Activated CD8-positive, alpha-beta T cell treated with anti-CD3 and anti-CD28 coated beads for 36 hours (primary cell): ENCODE measurements at regions not wholly inside any gene's neighbourhood (a gene's known extent, or its start where the extent isn't known, plus 50 kb on each side); places are given as distances from the start of the nearest gene placed in this dataset.

Experiments used
- ATAC-seq: fragments of 200-7000 bp; cut with Tn5 transposase; one replicate; pipeline ENCODE4 v1.10.0; 2021; ENCODE audit warnings: mild to moderate bottlenecking, moderate library complexity
- CTCF ChIA-PET: fragments of 350-600 bp; sonication (Branson Sonifier 250); formaldehyde crosslinking; loops from one replicate; lab custom pipeline; 2021; ENCODE audit warnings: antibody characterized with exemption; lab: Charles Lee
- POLR2A ChIA-PET: fragments of 350-600 bp; sonication (Branson Sonifier 250); formaldehyde crosslinking; loops from one replicate; lab custom pipeline; 2021; ENCODE audit warnings: antibody characterized with exemption; lab: Charles Lee
- DNase-seq: peaks from one replicate; pipeline ENCODE4 v3.0.0-alpha.2; 2020
- H3K27ac Mint-ChIP-seq: one replicate; pipeline ENCODE4 v1.8.0; 2021; ENCODE audit warnings: mild to moderate bottlenecking, mixed read lengths
- H3K27me3 Mint-ChIP-seq: one replicate; pipeline ENCODE4 v1.8.0; 2021; ENCODE audit warnings: mixed read lengths
- H3K36me3 Mint-ChIP-seq: one replicate; pipeline ENCODE4 v1.8.0; 2021; ENCODE audit warnings: low read depth, mixed read lengths
- H3K4me1 Mint-ChIP-seq: one replicate; pipeline ENCODE4 v1.8.0; 2021; ENCODE audit warnings: low read depth, mixed read lengths
- H3K4me3 Mint-ChIP-seq: one replicate; pipeline ENCODE4 v1.8.0; 2021; ENCODE audit warnings: mild to moderate bottlenecking, moderate library complexity, mixed read lengths
- H3K9me3 Mint-ChIP-seq: one replicate; pipeline ENCODE4 v1.8.0; 2021; ENCODE audit warnings: mixed read lengths
- intact Hi-C: fragments of 100-400 bp; cut with micrococcal nuclease; formaldehyde crosslinking; loops from one replicate; pipeline ENCODE4 v1.10.0; 2022
- TF ChIP-seq, protein P1 (sequence below): fragments of 200-600 bp; IDR thresholded peaks from one replicate; pipeline ENCODE4 v1.8.0; 2022; ENCODE audit warnings: antibody characterized with exemption, mild to moderate bottlenecking

DNA sequence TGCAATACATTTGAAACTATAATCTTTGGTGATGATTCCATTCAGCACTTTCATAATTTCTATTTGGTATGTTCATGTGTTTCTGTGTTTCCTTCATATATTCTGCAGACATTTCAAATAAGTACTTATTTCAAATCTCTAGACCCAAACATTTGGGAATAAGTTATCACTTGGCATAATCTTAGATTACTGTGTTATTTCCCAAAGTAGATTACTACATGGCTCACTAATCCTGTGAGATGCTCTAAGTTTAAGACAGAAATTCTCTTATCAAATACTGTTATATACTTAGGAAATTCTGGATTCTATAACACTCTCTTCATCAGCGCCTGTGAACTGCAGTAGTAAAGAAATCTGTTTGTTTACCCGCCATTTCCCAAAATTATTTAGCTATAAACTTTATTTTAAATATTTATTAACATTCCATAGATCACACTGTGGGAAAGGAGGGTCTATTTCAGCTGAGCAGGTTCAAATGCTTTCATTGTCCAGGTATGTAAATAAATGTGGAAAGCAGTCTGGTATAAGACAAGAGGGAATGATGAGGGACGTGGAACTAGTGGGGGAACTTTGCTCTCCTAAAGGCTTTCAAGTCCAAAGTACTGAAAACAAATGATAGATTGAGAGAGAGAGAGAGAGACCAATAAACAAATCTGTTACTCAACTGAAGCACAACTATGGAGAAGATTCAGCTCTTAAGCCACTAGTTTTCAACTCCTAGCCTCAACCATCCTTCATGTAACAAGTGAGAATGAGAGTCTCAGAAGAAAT is 61.8 kb upstream of the TOM1L1 start:
- no peak overlapping the region for H3K4me3 Mint-ChIP-seq
- TF ChIP-seq, protein P1, sequence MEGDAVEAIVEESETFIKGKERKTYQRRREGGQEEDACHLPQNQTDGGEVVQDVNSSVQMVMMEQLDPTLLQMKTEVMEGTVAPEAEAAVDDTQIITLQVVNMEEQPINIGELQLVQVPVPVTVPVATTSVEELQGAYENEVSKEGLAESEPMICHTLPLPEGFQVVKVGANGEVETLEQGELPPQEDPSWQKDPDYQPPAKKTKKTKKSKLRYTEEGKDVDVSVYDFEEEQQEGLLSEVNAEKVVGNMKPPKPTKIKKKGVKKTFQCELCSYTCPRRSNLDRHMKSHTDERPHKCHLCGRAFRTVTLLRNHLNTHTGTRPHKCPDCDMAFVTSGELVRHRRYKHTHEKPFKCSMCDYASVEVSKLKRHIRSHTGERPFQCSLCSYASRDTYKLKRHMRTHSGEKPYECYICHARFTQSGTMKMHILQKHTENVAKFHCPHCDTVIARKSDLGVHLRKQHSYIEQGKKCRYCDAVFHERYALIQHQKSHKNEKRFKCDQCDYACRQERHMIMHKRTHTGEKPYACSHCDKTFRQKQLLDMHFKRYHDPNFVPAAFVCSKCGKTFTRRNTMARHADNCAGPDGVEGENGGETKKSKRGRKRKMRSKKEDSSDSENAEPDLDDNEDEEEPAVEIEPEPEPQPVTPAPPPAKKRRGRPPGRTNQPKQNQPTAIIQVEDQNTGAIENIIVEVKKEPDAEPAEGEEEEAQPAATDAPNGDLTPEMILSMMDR: no peak
- H3K27me3 Mint-ChIP-seq: no peaks in the 10 kb centered on the region
- intact Hi-C loops: no loop called here
- H3K36me3 Mint-ChIP-seq: no peaks in the 10 kb centered on the region
- ChIA-PET POLR2A (no interaction called here), CTCF (no interaction called here)
- H3K9me3 Mint-ChIP-seq: peaks cover 2% of the 10 kb centered on the region
- H3K4me1 Mint-ChIP-seq: no peaks in the 10 kb centered on the region
- DNase-seq (no peak), ATAC-seq (no peak)
- H3K27ac Mint-ChIP-seq: no peak overlapping the region

DNA sequence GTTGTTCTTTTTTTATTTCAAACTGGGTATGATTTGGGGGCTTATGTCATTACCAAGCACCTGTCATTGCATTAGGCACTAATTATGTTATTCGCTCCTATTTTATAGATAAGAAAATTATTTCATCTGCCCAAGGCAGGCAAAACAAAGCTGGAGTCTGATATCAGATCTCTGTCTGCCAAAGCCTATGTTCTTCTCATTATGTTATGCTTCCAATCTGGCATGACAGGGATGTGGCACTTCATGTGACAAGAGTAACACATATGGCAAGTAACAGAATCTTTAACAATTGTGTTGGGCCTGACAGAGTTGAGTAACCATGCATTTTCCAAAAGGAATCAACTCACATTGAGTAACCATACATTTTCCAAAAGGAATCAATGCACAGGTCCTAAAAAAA is 61.2 kb upstream of the TOM1L1 start:
- Mint-ChIP-seq H3K27me3 (no peaks in the 10 kb centered on the region), H3K36me3 (no peaks in the 10 kb centered on the region), H3K27ac (no peak overlapping the region), H3K9me3 (peaks cover 2% of the 10 kb centered on the region), H3K4me1 (no peaks in the 10 kb centered on the region), H3K4me3 (no peak overlapping the region)
- POLR2A ChIA-PET: no interaction called here
- CTCF ChIA-PET: no interaction called here
- intact Hi-C loops: no loop called here
- TF ChIP-seq, protein P1: no peak
- DNase-seq (no peak), ATAC-seq (no peak)

DNA sequence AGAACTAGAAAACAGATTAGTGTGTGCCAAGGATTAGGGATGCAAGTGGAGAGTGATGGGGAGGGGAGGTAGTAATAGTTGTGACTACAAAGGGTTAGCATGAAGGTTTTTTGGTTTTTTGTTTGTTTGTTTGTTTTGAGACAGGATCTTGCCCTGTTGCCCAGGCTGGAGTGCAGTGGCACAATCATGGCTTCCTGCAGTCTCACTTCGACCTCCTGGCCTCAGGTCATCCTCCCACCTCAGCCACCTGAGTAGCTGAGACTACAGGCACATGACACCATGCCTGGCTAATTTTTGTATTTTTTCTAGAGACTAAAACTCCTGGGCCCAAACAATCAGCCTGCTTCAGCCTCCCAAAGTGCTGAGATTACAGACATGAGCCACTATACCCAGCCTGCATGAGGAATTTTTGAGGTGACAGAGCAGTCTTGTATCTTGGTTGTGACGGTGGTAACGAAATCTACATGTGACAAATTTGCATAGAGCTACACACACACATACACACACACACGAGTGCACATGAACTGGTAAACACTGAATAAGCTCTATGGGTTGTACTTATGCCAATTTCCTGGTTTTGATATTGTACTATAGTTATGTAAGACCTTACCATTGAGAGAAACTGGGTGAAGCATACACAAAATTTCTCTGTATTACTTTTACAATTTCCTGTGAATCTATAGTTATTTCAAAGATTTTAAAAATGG is 59.6 kb upstream of the TOM1L1 start:
- ATAC-seq: no peak
- Mint-ChIP-seq H3K4me1 (no peaks in the 10 kb centered on the region), H3K9me3 (peaks cover 2% of the 10 kb centered on the region), H3K36me3 (no peaks in the 10 kb centered on the region), H3K27ac (no peak overlapping the region), H3K4me3 (no peak overlapping the region), H3K27me3 (no peaks in the 10 kb centered on the region)
- POLR2A ChIA-PET: no interaction called here
- intact Hi-C loops: no loop called here
- CTCF ChIA-PET: no interaction called here
- TF ChIP-seq, protein P1: no peak
- no peak for DNase-seq

DNA sequence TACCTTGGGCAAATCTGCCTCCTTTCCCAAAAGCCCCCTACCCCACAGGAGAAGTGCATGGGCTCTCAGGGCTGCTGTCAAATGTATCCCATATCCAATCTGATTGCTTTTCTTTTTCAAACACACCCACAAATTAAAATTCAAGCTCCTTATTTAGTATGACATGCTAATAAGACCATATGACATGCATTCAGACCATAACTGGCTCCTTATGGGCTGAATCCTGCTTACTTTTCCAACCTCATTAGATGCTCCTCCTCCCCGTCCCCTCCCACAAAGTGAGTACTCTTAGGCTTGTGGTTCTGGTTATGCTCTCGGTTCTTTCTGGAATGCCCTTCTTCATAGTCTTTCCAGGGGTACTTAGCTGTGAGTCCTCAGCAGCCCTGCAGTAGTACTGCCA is 59.0 kb upstream of the TOM1L1 start:
- Mint-ChIP-seq H3K27me3 (no peaks in the 10 kb centered on the region), H3K4me1 (no peaks in the 10 kb centered on the region), H3K36me3 (no peaks in the 10 kb centered on the region), H3K9me3 (no peaks in the 10 kb centered on the region), H3K27ac (no peak overlapping the region), H3K4me3 (no peak overlapping the region)
- intact Hi-C loops: no loop called here
- CTCF ChIA-PET: no interaction called here
- DNase-seq (no peak), ATAC-seq (no peak)
- TF ChIP-seq, protein P1: no peak
- POLR2A ChIA-PET: no interaction called here

DNA sequence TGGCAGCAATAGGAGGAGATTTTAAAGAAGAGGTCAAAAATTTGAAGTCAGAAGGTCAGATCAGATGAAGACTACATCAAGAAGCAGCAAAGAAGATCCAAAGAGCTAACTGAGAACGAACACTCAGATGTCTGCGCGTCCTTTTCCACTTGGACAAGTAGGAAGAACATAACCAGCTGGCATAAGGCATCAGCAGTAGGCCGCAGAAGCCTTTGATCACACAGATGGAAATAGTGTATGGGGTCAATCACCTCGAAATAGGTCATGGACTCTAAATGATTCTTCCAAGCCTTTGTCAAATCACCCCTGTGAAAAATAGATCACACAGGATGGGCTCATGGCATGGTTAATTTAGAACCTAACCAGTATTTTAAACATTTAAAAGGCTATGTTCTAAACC is 56.4 kb upstream of the TOM1L1 start:
- ATAC-seq: no peak
- TF ChIP-seq, protein P1: no peak
- CTCF ChIA-PET: no interaction called here
- H3K4me1 Mint-ChIP-seq: no peaks in the 10 kb centered on the region
- no peak overlapping the region for H3K27ac Mint-ChIP-seq
- H3K9me3 Mint-ChIP-seq: no peaks in the 10 kb centered on the region
- no peaks in the 10 kb centered on the region for H3K27me3 Mint-ChIP-seq
- no peak overlapping the region for H3K4me3 Mint-ChIP-seq
- no peaks in the 10 kb centered on the region for H3K36me3 Mint-ChIP-seq
- DNase-seq: no peak
- POLR2A ChIA-PET: no interaction called here
- intact Hi-C loops: no loop called here
